ENCODE measurements at regions not wholly inside any gene's neighbourhood (a gene's known extent, or its start where the extent isn't known, plus 50 kb on each side); places are given as distances from the start of the nearest gene placed in this dataset.

- H3K4me3 ChIP-seq (ENCODE audit: low read depth, low read length), result no peak overlapping the region
- DNase-seq (ENCODE audit: low read depth), result peak; percentile 18
- TF ChIP-seq CTCF (IDR thresholded peaks at IDR 0.05; ENCODE audit: control insufficient read depth, extremely low read depth, insufficient read depth), result no peak
Observed at GRCh38 chr4:162683659-162684370, 482.9 kb downstream of the NAF1 start.

- DNase-seq (ENCODE audit: low read depth), result no peak
- no peak overlapping the region for H3K4me3 ChIP-seq (ENCODE audit: low read depth, low read length)
- no peak for TF ChIP-seq CTCF (IDR thresholded peaks at IDR 0.05; ENCODE audit: control insufficient read depth, extremely low read depth, insufficient read depth)
Observed at GRCh38 chr4:162682651-162683050, 484.0 kb downstream of the NAF1 start.

- DNase-seq (ENCODE audit: low read depth), result no peak
- no peak for TF ChIP-seq CTCF (IDR thresholded peaks at IDR 0.05; ENCODE audit: control insufficient read depth, extremely low read depth, insufficient read depth)
- H3K4me3 ChIP-seq (ENCODE audit: low read depth, low read length), result no peak overlapping the region
Observed at GRCh38 chr4:162681212-162681611, 485.5 kb downstream of the NAF1 start.

- H3K4me3 ChIP-seq (ENCODE audit: low read depth, low read length), result no peak overlapping the region
- no peak for TF ChIP-seq CTCF (IDR thresholded peaks at IDR 0.05; ENCODE audit: control insufficient read depth, extremely low read depth, insufficient read depth)
- DNase-seq (ENCODE audit: low read depth), result no peak
Observed at GRCh38 chr4:162675661-162676060, 491.0 kb downstream of the NAF1 start.

GRCh38 chr4:162661913-162662312 is 498.1 kb upstream of the FSTL5 start:
- no peak for TF ChIP-seq CTCF (IDR thresholded peaks at IDR 0.05; ENCODE audit: control insufficient read depth, extremely low read depth, insufficient read depth)
- DNase-seq (ENCODE audit: low read depth), result no peak
- H3K4me3 ChIP-seq (ENCODE audit: low read depth, low read length), result no peak overlapping the region

- DNase-seq (ENCODE audit: low read depth), result no peak
- H3K4me3 ChIP-seq (ENCODE audit: low read depth, low read length), result no peak overlapping the region
- TF ChIP-seq CTCF (IDR thresholded peaks at IDR 0.05; ENCODE audit: control insufficient read depth, extremely low read depth, insufficient read depth), result no peak
Observed at GRCh38 chr4:162659716-162660115, 495.9 kb upstream of the FSTL5 start.

GRCh38 chr4:162657966-162658365 is 494.2 kb upstream of the FSTL5 start:
- H3K4me3 ChIP-seq (ENCODE audit: low read depth, low read length), result no peak overlapping the region
- no peak for DNase-seq (ENCODE audit: low read depth)
- TF ChIP-seq CTCF (IDR thresholded peaks at IDR 0.05; ENCODE audit: control insufficient read depth, extremely low read depth, insufficient read depth), result no peak
